ENCODE measurements at regions not wholly inside any gene's neighbourhood (a gene's known extent, or its start where the extent isn't known, plus 50 kb on each side); places are given as distances from the start of the nearest gene placed in this dataset.
A peak's percentile ranks its signal among the peaks of the same experiment; 100 is the strongest.
"Not testable (repeated sequence)": the region's sequence is repeated elsewhere in the genome, so short reads cannot be mapped to it uniquely, and the experiment has no call there.

GRCh38 chr7:115789473-115789872 lies 241.1 kb downstream of the TFEC start:
- not testable (repeated sequence) for DNase-seq

GRCh38 chr7:115782696-115783490 lies 247.7 kb downstream of the TFEC start:
- no peak for DNase-seq

- no peak for DNase-seq
These were observed 251.0 kb downstream of the TFEC start for GRCh38 chr7:115779561-115779960.

- DNase-seq: no peak
These were observed 254.6 kb downstream of the TFEC start for GRCh38 chr7:115775981-115776380.

- no peak for DNase-seq
These were observed 267.2 kb downstream of the TFEC start for GRCh38 chr7:115763347-115763746.

- no peak for DNase-seq
These were observed 272.5 kb downstream of the TFEC start for GRCh38 chr7:115758025-115758424.

- DNase-seq: no peak
These were observed 276.3 kb downstream of the TFEC start for GRCh38 chr7:115754226-115754625.

- DNase-seq: no peak
These were observed 280.6 kb downstream of the TFEC start for GRCh38 chr7:115749924-115750323.

- DNase-seq: peak; percentile 2
These were observed 282.3 kb downstream of the TFEC start for GRCh38 chr7:115748123-115748738.

- no peak for DNase-seq
These were observed 283.4 kb downstream of the TFEC start for GRCh38 chr7:115747174-115747573.

GRCh38 chr7:115740043-115740442 lies 290.5 kb downstream of the TFEC start:
- DNase-seq: no peak

GRCh38 chr7:115734641-115735040 lies 295.9 kb downstream of the TFEC start:
- DNase-seq: no peak

GRCh38 chr7:115731796-115732471 lies 298.6 kb downstream of the TFEC start:
- DNase-seq: no peak

- no peak for DNase-seq
These were observed 302.0 kb downstream of the TFEC start for GRCh38 chr7:115728518-115728917.

- DNase-seq: no peak
These were observed 306.0 kb downstream of the TFEC start for GRCh38 chr7:115724400-115725056.

- no peak for DNase-seq
These were observed 308.1 kb downstream of the TFEC start for GRCh38 chr7:115722302-115722977.

GRCh38 chr7:115721293-115722217 lies 309.0 kb downstream of the TFEC start:
- DNase-seq: no peak

- DNase-seq: no peak
These were observed 310.6 kb downstream of the TFEC start for GRCh38 chr7:115719963-115720362.

- DNase-seq: no peak
These were observed 320.9 kb downstream of the TFEC start for GRCh38 chr7:115709664-115710063.

GRCh38 chr7:115708013-115708341 lies 322.6 kb downstream of the TFEC start:
- no peak for DNase-seq

- peak; percentile 18 for DNase-seq
These were observed 323.1 kb downstream of the TFEC start for GRCh38 chr7:115707258-115708012.

Measured in hematopoietic multipotent progenitor cell treated with erythropoietin and hydrocortisone succinate and interleukin-3 and kit ligand, for 4 days (in vitro differentiated cells).